ENCODE measurements at regions not wholly inside any gene's neighbourhood (a gene's known extent, or its start where the extent isn't known, plus 50 kb on each side); places are given as distances from the start of the nearest gene placed in this dataset.

DNA sequence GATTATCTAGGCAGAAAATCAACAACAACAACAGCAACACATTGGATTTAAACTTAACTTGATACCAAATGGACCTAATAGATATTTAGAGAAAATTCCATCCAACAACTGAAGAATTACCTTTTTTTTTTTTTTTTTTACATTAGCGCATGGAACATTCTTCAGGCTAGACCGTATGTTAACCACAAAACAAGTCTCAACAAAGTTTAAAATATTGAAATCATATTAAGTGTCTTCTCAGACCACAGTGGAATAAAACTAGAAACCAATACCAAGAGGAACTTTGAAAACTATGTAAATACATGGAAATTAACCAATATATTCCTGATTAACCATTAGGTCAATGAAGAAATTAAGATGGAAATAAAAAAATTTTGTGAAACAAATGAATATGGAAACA, 315.8 kb downstream of the CSNK1G3 start:
- TF ChIP-seq POLR2A (IDR thresholded peaks at IDR 0.05; ENCODE audit: borderline replicate concordance, extremely low read depth, insufficient read depth, insufficient read length) (no peak), CTCF (IDR thresholded peaks at IDR 0.05 in 2 of 3, conservative IDR thresholded peaks at IDR 0.05 in 1 of 3; ENCODE audit: borderline replicate concordance in 1 of 3, insufficient read depth in 1 of 3, low read depth in 2 of 3, low read length in 2 of 3) (no peak), RAD21 (IDR thresholded peaks at IDR 0.05; ENCODE audit: low read depth) (no peak), CBX3 (IDR thresholded peaks at IDR 0.05; ENCODE audit: low read depth) (no peak)

Data from HCT116 (cell line).